ENCODE measurements at regions not wholly inside any gene's neighbourhood (a gene's known extent, or its start where the extent isn't known, plus 50 kb on each side); places are given as distances from the start of the nearest gene placed in this dataset.
"Not testable (repeated sequence)": the region's sequence is repeated elsewhere in the genome, so short reads cannot be mapped to it uniquely, and the experiment has no call there.

DNA sequence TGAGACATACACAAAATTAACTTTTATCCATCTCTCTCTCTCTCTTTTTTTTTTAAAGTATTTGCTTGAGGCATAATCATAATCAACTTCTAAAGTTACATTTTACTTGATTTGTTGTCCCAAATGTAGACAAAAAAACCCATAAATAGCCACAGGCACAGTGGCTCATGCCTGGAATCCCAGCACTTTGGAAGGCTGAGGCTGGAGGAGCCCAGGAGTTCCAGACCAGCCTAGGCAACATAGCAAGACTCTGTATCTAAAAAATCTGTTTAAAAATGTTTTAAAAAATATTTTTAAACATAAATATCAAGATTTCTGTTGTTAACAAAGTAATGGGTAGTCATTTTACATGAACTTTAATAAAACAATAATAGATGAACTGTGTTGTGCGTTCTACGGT, 4791.1 kb upstream of the OR11H1 start:
- H3K4me3 ChIP-seq (ENCODE audit: low read length): not testable (repeated sequence)

DNA sequence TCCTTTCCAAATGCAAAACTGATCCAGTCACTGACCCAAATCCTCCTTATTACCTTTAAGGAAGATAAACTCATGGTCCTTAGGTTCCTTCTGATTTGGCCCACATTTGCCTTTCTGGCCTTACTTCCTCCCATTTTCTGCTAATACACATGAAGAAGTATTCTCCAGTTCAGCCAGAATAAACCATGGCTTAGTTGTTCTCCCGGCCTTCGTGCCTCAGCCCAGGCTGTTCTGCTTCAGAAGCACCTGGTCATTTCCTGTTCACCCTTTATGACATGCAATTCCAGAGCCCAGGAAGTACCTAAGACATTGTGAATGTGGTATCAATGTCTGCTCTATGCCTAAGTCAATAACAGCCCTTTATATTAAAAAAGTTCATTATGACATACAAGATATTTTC, 4790.1 kb upstream of the OR11H1 start:
- not testable (repeated sequence) for H3K4me3 ChIP-seq (ENCODE audit: low read length)

DNA sequence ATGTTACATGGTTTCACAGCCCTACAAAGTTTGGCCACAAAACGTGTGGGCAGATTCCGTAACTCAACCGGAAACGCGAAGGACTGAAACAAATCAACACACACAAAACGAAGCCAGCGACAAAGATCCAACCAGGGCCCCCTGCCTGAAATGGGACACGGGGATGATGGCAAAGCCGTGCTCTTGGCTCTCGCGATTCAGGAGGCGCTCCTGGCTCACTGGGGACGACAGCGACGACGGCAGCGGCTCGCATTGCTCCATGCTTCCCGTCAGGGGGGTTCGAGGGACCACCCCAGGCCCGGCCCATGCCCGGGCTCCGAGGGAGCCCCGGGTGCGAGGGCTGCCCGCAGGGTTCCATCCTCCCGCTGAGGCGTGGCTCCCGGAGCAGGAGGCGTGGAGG, 4786.8 kb upstream of the OR11H1 start:
- no peak for TF ChIP-seq ZNF274 (IDR thresholded peaks at IDR 0.05; ENCODE audit: low read depth, low read length)
- H3K4me3 ChIP-seq (ENCODE audit: low read length): no peak overlapping the region

DNA sequence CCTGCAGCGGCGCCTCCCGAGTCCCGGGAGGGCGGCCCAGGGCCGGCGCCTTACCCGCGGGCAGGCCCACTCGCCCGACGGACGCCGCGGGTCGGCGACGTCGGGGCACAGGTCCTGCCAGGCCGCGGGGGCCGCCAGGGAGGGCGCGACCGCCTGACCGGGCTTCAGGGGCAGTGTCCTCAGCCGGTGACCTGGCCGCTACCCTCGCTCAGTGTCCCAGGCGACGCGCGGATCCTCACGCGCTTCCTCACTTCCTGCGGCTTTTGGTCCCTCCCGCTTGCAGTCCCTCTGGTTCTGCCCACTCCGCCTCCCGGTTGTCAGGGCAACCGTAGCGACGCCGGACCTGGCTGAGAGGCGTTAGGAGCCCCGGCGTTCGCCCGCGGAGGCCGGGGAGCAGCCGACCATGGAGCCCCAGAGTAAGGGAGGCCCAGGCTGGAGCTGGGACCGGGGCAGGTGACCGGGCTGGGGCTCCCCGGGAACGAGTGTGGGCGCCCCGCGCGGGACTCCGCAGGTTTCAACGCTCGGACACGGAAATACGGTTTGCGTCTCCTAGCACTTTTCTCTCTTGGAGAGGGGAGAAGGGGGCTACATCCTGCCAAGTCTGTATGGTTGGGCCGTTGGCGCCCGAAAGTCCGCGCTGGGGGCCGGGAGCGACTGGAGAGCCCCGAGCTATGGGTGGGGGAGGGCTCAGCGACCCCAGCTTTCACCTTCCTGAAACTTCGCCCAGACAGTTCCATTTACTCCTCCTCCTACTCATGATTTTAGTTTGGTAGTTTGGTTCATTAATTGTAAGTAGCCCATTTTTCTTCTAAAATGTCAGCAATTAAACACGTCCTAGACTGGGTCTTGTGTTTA, 4786.0 kb upstream of the OR11H1 start:
- not testable (repeated sequence) for H3K4me3 ChIP-seq (ENCODE audit: low read length)

DNA sequence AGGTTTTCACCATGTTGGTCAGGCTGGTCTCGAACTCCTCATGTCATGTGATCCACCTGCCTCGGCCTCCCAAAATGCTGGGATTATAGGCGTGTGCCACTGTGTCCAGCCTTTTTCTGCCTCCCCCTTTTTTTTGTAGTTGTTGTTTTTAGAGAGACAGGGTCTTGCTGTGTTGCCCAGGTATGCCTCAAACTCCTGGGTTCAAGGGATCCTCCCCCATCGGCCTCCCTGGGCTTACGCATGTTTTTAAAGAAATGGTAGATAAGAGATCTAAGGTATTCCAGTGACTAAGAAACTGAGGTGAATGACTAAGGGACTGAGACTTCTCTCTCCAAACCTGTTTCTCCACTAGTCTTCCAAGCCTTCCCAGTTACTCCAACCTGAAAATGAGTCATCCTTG, 4781.6 kb upstream of the OR11H1 start:
- H3K4me3 ChIP-seq (ENCODE audit: low read length): not testable (repeated sequence)

DNA sequence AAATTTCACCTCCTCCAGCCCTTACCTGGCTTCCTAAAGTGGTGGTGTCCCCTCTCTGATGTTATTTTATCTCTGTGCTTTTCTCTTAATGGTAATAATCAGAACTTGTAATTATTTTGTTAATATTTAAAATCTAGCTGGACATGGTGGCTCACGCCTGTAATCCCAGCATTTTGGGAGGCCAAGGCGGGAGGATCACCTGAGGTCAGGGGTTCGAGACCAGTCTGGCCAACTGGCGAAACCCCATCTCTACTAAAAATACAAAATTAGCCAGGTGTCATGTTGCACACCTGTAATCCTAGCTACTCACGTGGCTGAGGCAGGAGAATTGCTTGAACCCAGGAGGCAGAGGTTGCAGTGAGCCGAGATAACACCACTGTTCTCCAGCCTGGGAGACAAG, 4780.8 kb upstream of the OR11H1 start:
- not testable (repeated sequence) for H3K4me3 ChIP-seq (ENCODE audit: low read length)

DNA sequence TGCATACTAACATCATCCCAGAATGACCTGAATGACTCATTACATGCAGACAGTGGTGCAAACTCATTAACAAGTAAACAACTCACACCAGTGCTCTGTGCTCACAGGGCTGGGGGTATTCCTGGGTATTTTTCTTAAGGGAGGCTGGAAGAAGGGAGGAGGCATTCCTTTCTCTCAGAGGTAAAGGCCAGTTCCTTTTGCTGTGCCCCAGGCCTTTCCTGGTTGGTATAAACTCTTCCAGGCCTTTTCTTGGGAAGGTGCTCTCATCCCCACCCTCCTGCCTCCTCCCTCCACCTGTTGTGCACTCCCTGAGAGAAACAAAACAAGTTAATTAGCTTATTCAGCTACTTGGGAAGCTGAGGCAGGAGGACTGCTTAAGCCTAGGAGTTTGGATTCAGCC, 4779.2 kb upstream of the OR11H1 start:
- not testable (repeated sequence) for H3K4me3 ChIP-seq (ENCODE audit: low read length)

DNA sequence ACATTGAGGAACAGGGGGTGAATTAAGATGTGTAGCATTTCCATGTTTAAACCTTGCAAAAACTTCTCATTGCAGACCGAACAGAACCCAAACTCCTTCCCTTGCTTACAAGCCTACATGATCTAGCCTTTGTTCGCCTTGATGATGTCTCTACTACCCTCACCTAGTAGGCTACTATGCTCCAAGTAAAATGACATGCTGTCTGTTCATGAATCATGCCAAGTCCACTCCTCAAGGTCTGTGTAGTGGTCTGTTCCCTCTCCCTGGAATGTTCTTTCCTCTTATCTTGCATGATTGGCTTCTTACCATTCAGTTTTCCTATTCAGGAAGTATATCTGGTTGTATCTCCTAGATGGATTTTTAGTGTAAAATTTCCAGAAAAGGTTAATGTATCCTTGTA, 4778.6 kb upstream of the OR11H1 start:
- H3K4me3 ChIP-seq (ENCODE audit: low read length): not testable (repeated sequence)

DNA sequence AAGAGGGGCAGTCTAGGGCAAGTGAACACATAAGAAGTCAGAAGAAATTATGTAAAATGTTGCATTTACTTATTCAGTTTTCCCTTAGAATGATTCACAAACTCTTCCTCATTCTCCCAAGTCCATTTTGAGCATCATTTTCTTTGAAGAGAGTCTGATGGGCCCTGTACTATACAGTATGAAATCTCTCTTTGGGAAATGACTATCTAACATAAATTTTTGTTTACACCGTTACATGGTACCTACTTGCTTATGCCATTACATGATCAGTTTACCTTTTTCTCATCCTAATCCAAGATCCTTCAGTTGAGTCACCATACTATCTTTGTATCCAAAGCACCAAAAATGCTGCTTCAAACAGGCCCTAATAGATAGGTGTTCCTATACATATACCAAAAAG, 4774.4 kb upstream of the OR11H1 start:
- not testable (repeated sequence) for H3K4me3 ChIP-seq (ENCODE audit: low read length)

DNA sequence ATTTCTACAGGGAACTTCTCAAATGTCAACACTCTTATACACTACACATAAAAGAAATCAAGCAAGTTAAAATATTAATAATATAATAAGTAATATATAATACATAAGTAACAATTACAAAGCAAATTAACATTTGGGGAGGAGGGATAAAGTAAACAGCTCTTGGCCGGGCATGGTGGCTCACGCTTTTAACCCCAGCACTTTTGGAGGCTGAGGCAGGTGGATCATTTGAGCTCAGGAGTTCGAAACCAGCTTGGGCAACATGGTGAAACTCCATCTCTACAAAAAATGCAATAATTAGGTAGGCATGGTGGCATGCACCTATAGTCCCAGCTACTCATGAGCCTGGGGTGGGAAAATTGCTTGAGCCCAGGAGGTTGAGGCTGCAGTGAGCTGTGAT, 4772.6 kb upstream of the OR11H1 start:
- not testable (repeated sequence) for H3K4me3 ChIP-seq (ENCODE audit: low read length)

DNA sequence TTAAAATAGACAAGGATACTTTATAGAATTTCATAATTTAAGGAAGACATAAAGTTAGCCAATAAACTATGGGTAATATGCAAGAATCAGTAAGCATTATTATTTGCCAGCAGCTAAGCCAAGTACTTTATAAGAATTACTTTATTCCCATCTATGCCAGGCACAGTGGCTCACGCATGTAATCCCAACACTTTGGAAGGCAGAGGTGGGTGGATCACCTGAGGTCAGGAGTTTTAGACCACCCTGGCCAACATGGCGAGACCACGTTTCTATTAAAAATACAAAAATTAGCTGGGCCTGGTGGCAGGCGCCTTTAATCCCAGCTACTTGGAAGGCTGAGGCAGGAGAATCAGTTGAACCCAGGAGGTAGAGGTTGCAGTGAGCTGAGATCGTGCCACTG, 4767.6 kb upstream of the OR11H1 start:
- not testable (repeated sequence) for H3K4me3 ChIP-seq (ENCODE audit: low read length)

DNA sequence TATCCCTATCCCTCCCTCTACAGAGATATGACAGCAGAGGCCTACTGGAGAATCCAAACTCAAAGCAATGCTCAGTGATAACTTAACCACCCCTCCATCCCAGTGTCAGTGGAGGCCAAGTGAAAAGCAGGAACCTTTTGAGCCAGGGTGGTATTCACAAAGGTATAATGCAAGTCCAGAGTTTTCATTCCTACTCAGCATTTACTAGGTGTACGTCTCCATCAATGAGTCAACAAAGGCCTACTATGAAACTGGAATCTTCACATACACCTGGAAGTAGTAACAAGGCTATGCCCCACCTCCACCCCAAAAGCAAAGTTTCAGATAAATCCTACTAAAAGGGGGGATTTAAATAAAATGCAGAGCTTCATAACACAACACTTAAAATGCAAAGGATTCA, 4761.7 kb upstream of the OR11H1 start:
- not testable (repeated sequence) for H3K4me3 ChIP-seq (ENCODE audit: low read length)

DNA sequence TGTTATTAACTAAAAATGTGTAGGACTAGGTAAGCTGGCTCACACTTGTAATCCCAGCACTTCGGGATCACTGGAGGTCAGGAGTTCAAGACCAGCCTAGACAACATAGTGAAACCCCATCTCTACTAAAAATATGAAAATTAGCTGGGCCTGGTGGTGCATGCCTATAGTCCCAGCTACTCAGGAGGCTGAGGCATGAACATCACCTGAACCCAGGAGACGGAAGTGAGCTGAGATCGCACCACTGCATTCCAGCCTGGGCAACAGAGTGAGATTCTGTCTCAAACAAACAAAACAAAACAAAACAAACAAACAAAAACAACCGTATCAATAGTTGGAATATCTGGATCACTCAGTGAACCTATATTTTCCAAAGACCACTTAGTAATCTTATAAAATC, 4759.1 kb upstream of the OR11H1 start:
- H3K4me3 ChIP-seq (ENCODE audit: low read length): not testable (repeated sequence)

DNA sequence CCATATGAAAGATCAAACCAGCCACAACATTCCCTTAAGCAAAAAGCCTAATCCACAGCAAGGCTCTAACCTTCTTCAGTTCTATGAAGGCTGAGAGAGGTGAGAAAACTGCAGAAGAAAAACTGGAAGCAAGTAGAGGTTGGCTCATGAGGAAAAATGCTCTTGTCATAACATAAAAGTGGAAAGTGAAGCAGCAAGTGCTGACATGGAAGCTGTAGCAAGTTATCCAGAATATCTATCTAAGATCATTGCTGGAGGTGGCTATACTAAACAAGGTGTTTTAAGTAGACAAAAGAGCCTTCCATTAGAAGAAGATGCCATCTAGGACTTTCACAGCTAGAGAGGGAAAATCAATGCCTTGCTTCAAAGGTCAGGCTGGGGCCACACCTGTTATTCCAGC, 4756.2 kb upstream of the OR11H1 start:
- H3K4me3 ChIP-seq (ENCODE audit: low read length): not testable (repeated sequence)

DNA sequence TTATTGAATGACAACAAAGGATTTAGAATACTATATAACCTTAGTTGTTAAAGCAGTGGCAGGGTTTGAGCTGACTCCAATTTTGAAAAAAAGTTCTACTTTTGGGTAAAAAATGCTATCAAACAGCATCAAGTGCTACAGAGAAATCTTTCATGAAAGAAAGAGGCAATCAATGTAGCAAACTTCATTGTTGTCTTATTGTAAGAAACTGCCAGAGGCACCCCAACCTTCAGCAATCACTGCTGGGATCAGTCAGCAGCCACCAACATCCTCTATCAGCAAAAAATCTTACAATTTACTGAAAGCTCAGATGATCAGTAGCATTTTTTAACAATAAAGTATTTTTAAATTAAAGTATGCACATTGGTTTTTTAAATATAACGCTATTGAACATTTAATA, 4754.7 kb upstream of the OR11H1 start:
- not testable (repeated sequence) for H3K4me3 ChIP-seq (ENCODE audit: low read length)

DNA sequence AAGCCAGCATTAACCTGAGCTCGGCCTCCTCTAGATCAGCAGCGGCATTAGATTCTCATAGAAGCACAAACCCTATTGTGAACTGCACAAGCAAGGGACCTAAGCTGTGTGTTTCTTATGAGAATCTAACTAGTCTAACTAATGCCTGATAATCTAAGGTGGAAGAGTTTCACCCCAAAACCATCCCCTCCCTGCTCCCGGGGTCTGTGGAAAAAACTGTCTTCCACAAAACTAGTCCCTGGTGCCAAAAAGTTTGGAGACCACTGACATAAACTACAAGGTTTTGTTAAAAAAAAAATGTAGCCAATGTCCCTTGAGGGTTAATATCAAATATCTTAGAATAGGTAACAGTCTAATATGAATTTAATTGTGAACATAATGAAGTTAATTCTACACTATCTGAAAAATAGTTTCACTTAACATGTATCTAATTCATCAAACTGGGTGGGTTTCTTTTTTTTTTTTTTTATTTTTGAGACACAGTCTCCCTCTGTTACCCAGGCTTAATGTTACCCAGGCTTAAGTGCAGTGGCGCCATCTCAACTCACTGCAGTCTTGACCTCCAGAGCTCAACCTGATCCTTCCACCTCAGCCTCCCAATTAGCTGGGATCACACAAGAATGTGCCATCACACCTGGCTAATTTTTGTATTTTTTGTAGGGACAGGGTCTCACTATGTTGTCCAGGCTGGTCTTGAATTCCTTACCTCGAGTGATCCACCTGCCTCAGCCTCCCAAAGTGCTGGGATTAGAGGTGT, 4752.2 kb upstream of the OR11H1 start:
- H3K4me3 ChIP-seq (ENCODE audit: low read length): not testable (repeated sequence)

DNA sequence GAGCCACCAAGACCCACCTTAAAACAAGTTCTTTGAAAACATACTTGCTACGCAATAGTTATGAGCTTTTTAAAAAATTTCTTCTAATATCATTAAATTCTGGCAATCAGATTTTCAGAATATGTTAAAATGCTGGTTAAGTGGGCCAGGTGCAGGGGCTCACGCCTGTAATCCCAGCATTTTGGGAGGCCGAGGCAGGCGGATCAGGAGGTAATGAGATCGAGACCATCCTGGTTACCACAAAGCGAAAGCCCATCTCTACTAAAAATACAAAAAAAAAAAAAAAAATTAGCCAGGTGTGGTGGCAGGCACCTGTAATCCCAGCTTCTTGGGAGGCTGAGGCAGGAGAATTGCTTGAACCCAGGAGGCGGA, 4751.6 kb upstream of the OR11H1 start:
- not testable (repeated sequence) for H3K4me3 ChIP-seq (ENCODE audit: low read length)

DNA sequence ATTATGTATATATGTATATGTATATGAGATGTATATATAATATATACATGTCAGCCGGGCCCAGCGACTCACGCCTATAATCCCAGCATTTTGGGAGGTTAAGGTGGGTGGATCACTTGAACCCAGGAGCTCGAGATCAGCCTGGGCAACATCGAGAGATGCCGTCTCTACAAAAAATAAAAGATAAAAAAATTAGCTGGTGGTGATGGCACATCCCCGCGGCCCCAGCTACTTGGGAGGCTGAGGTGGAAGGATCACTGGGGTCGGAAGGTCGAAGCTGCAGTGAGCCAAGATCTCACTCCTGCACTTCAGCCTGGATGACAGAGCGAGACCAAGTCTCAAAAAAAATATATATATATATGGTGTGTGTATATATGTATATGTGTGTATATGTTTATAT, 4750.3 kb upstream of the OR11H1 start:
- not testable (repeated sequence) for H3K4me3 ChIP-seq (ENCODE audit: low read length)
